OCI-LY3 (cell line): ENCODE measurements at regions not wholly inside any gene's neighbourhood (a gene's known extent, or its start where the extent isn't known, plus 50 kb on each side); places are given as distances from the start of the nearest gene placed in this dataset.

Experiments
- EZH2phosphoT487 ChIP-seq: fragments of 200-600 bp; shearing (Covaris generic); IDR thresholded peaks from 2 replicates; pipeline ENCODE4 v1.6.1; 2018; ENCODE audit warnings: antibody characterized with exemption, mixed run types, low read depth
- TF ChIP-seq, protein P1 (sequence below): fragments of 200-600, 300-600 bp; sonication (generic); IDR thresholded peaks from 2 replicates; pipeline ENCODE4 v1.5.1; 2014; ENCODE audit warnings: antibody characterized with exemption, low read length, low read depth

GRCh38 chr14:86038387-86039042, 508.6 kb downstream of the FLRT2 start:
- TF ChIP-seq, protein P1, sequence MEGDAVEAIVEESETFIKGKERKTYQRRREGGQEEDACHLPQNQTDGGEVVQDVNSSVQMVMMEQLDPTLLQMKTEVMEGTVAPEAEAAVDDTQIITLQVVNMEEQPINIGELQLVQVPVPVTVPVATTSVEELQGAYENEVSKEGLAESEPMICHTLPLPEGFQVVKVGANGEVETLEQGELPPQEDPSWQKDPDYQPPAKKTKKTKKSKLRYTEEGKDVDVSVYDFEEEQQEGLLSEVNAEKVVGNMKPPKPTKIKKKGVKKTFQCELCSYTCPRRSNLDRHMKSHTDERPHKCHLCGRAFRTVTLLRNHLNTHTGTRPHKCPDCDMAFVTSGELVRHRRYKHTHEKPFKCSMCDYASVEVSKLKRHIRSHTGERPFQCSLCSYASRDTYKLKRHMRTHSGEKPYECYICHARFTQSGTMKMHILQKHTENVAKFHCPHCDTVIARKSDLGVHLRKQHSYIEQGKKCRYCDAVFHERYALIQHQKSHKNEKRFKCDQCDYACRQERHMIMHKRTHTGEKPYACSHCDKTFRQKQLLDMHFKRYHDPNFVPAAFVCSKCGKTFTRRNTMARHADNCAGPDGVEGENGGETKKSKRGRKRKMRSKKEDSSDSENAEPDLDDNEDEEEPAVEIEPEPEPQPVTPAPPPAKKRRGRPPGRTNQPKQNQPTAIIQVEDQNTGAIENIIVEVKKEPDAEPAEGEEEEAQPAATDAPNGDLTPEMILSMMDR: peak; percentile 84
- TF ChIP-seq EZH2phosphoT487: no peak
